Activated CD4-positive, alpha-beta T cell treated with anti-CD3 and anti-CD28 coated beads, Interleukin-2, amount 10 ng/mL, durations not matched to agents 24 days and 14 days (primary cell): ENCODE measurements at regions not wholly inside any gene's neighbourhood (a gene's known extent, or its start where the extent isn't known, plus 50 kb on each side); places are given as distances from the start of the nearest gene placed in this dataset.

Source experiments
- DNase-seq: peaks from one replicate; pipeline ENCODE4 v3.0.0; 2022
- H3K27ac Mint-ChIP-seq: one replicate; pipeline ENCODE4 v1.8.0; 2022; ENCODE audit warnings: mild to moderate bottlenecking, mixed read lengths
- H3K27me3 Mint-ChIP-seq: one replicate; pipeline ENCODE4 v1.8.0; 2022; ENCODE audit warnings: mixed read lengths
- H3K36me3 Mint-ChIP-seq: one replicate; pipeline ENCODE4 v1.8.0; 2022; ENCODE audit warnings: low read depth, mild to moderate bottlenecking, mixed read lengths
- H3K4me1 Mint-ChIP-seq: one replicate; pipeline ENCODE4 v1.8.0; 2021; ENCODE audit warnings: mixed read lengths
- H3K4me3 Mint-ChIP-seq: one replicate; pipeline ENCODE4 v1.8.0; 2022; ENCODE audit warnings: mild to moderate bottlenecking, moderate library complexity, mixed read lengths
- H3K9me3 Mint-ChIP-seq: one replicate; pipeline ENCODE4 v1.8.0; 2021; ENCODE audit warnings: mixed read lengths
- intact Hi-C: fragments of 100-400 bp; cut with micrococcal nuclease; formaldehyde crosslinking; loops from one replicate; pipeline ENCODE4 v1.15.1; 2023

DNA sequence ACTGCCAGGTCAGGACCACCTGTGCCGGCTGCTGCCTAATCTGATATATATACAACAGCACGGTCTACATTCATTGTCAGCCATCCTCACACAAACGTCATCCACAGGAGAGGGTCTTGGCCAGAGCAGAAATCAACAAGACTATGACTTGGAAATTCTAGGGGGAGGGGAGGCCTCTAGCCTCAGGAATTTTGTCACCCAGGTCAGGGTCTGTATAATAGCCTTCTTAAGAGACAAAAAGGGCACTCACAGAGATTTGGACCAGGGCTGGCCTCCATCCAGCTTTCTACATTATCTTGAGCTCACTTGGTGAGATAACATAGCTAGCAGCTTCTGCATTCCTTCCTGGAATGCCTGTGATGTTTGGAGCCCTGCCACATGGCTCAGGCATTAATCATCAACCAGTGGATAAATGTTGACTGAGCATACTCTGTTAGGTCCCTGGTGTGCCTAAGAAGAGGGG is 50.4 kb upstream of the CTIF start:
- DNase-seq = no peak
- H3K4me3 Mint-ChIP-seq = no peak overlapping the region
- intact Hi-C loops = no loop called here
- H3K9me3 Mint-ChIP-seq = no peaks in the 10 kb centered on the region
- H3K27me3 Mint-ChIP-seq = peaks cover 15% of the 10 kb centered on the region
- H3K4me1 Mint-ChIP-seq = no peaks in the 10 kb centered on the region
- H3K36me3 Mint-ChIP-seq = no peaks in the 10 kb centered on the region
- H3K27ac Mint-ChIP-seq = no peak overlapping the region

DNA sequence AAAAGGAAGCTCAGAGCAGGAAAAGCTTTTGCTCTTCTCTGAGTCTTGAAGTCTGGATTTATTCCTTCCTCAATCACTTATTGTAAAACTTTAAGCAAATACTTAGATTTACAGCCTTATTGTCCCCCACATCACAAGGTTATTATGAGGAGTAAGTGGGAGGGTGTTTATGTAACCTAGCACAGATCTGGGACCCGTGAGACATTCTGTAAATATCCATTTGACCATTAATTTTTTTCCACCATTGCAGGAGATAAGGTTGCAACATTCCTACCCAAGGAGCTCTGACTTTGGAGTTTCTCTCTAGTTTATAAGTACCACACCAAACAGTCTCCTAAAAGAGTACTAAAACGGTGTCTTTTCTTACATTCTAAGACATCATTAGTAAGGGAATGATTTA is 52.1 kb upstream of the CTIF start:
- intact Hi-C loops = no loop called here
- Mint-ChIP-seq H3K36me3 (no peaks in the 10 kb centered on the region), H3K27me3 (peaks cover 16% of the 10 kb centered on the region), H3K27ac (no peak overlapping the region), H3K4me1 (no peaks in the 10 kb centered on the region), H3K9me3 (no peaks in the 10 kb centered on the region), H3K4me3 (no peak overlapping the region)
- no peak for DNase-seq

- no peak overlapping the region for H3K4me3 Mint-ChIP-seq
- no peak overlapping the region for H3K27ac Mint-ChIP-seq
- H3K4me1 Mint-ChIP-seq = no peaks in the 10 kb centered on the region
- H3K36me3 Mint-ChIP-seq = no peaks in the 10 kb centered on the region
- peaks cover 20% of the 10 kb centered on the region for H3K27me3 Mint-ChIP-seq
- DNase-seq = no peak
- intact Hi-C loops = no loop called here
- H3K9me3 Mint-ChIP-seq = no peaks in the 10 kb centered on the region
Measured at GRCh38 chr18:48485828-48486405, 52.9 kb upstream of the CTIF start.

DNA sequence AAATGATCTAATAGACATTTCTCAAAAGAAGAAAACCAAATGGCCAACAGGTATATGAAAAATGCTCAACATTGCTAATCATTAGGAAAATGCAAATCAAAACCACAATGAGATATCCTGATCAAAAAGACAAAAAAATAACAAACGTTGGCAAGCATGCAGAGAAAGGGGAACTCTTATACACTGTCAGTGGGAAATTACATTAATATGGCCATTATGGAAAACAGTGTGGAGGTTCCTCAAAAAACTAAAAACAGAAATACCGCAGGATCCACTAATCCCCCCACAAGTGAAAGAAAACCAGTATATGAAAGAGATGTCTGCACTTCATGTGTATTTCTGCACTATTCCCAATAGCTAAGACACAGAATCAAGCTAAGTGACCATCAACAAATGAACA is 57.7 kb upstream of the CTIF start:
- H3K27ac Mint-ChIP-seq = no peak overlapping the region
- H3K9me3 Mint-ChIP-seq = no peaks in the 10 kb centered on the region
- H3K4me3 Mint-ChIP-seq = no peak overlapping the region
- peaks cover 37% of the 10 kb centered on the region for H3K27me3 Mint-ChIP-seq
- no peaks in the 10 kb centered on the region for H3K36me3 Mint-ChIP-seq
- intact Hi-C loops = no loop called here
- DNase-seq = no peak
- H3K4me1 Mint-ChIP-seq = no peaks in the 10 kb centered on the region

- no peak overlapping the region for H3K27ac Mint-ChIP-seq
- H3K27me3 Mint-ChIP-seq = peaks cover 42% of the 10 kb centered on the region
- H3K36me3 Mint-ChIP-seq = no peaks in the 10 kb centered on the region
- no peaks in the 10 kb centered on the region for H3K9me3 Mint-ChIP-seq
- no peaks in the 10 kb centered on the region for H3K4me1 Mint-ChIP-seq
- no peak for DNase-seq
- H3K4me3 Mint-ChIP-seq = no peak overlapping the region
- intact Hi-C loops = no loop called here
Measured at GRCh38 chr18:48479531-48479930, 59.3 kb upstream of the CTIF start.

DNA sequence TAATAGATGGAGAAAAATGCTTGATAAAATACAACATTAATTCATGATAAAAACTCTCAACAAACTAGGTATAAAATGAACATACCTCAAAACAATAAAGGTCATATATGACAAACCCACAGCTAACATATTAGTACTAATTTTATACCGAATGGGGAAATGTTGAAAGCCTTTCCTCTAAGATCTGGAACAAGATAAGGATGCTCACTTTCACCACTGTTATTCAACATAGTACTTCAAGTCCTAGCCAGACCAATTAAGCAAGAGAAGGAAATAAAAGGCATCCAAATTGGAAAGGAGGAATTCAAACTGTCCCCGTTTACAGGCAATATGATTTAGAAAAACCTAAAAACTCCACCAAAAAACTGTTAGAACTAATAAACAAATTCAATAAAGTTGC is 61.5 kb upstream of the CTIF start:
- Mint-ChIP-seq H3K27me3 (peaks cover 43% of the 10 kb centered on the region), H3K36me3 (no peaks in the 10 kb centered on the region), H3K9me3 (no peaks in the 10 kb centered on the region), H3K27ac (no peak overlapping the region), H3K4me3 (no peak overlapping the region), H3K4me1 (no peaks in the 10 kb centered on the region)
- DNase-seq = no peak
- intact Hi-C loops = no loop called here

- no peak for DNase-seq
- no peaks in the 10 kb centered on the region for H3K4me1 Mint-ChIP-seq
- H3K27me3 Mint-ChIP-seq = peaks cover 45% of the 10 kb centered on the region
Measured at GRCh38 chr18:48476550-48476917, 62.3 kb upstream of the CTIF start.

DNA sequence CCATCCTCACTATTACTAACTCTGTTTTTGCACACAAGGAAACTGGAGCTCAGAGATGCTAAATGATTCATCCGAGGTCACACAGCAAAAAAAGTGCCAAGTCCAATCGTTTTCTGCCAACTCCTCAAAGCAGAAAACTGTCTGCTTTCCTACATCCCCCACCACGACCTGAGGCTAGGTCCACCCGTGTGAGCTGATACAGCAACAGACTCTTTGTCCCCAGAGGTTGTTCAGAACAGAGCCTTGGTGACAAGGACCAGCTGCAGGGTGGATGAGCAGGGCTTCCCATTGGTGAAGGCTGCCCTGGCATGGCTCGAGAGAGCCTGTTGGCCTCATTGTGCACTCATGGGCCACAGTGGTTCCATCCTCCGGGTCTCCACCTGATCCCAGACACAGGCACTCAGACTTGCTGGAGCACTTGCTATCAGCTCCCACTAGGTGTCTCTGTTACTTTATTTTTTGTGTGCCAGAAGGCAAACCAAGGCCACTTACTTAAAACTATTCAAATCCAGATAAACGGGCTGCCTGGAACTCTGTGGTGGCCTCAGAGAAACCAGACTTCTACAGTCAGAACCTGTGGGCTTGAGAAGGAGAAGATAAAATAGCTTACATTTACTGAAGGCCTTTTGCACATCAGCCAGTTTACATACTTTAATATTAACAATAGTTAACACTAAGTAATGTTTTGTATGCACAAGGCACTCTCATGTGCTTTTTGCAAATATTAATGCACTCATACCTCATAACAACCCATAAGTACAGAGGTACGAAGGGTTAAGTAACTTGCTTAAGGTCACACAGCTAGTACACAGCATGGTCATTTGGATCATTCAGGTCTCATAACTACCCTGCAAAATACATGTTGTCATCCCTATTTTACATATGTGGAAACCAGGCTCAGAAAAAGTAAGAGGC is 62.9 kb upstream of the CTIF start:
- Mint-ChIP-seq H3K27ac (no peak overlapping the region), H3K27me3 (peaks cover 39% of the 10 kb centered on the region), H3K4me1 (no peaks in the 10 kb centered on the region), H3K36me3 (no peaks in the 10 kb centered on the region), H3K4me3 (no peak overlapping the region), H3K9me3 (no peaks in the 10 kb centered on the region)
- intact Hi-C loops = loop anchor here (1.0 kb wide), 1 partner anchor 188 kb away; no protein-coding TSS in a partner anchor
- peak; percentile 79 for DNase-seq

More at GRCh38 chr18:48476550-48476917, 62.3 kb upstream of the CTIF start:
- Mint-ChIP-seq H3K4me3 (no peak overlapping the region), H3K9me3 (no peaks in the 10 kb centered on the region), H3K36me3 (no peaks in the 10 kb centered on the region), H3K27ac (no peak overlapping the region)
- intact Hi-C loops = loop anchor here (1.0 kb wide), 1 partner anchor 188 kb away; no protein-coding TSS in a partner anchor

GRCh38 chr18:48473816-48474215 is 64.6 kb upstream of the ZBTB7C start:
- Mint-ChIP-seq H3K27me3 (peaks cover 34% of the 10 kb centered on the region), H3K36me3 (no peaks in the 10 kb centered on the region), H3K4me1 (peaks cover 3% of the 10 kb centered on the region), H3K9me3 (no peaks in the 10 kb centered on the region), H3K27ac (no peak overlapping the region), H3K4me3 (no peak overlapping the region)
- intact Hi-C loops = no loop called here
- no peak for DNase-seq

DNA sequence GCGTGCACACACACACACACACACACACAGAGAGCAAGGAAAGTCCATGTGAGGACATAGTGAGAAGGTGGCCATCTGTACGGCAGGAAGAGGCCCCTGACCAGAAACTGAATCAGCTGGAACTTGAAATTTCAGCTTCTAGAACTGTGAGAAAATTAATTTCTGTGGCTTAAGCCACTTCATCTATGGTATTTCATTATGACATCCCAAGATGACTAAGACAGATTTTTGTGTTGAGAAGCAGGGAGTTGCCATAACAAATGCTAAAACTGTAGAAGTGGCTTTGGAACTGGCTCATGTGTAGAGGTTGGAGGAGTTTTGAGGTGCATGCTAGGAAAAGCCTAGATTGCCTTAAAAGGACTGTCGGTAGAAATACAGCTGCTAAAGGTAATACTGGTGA is 63.4 kb upstream of the ZBTB7C start:
- intact Hi-C loops = no loop called here
- peaks cover 3% of the 10 kb centered on the region for H3K4me1 Mint-ChIP-seq
- no peak overlapping the region for H3K4me3 Mint-ChIP-seq
- H3K9me3 Mint-ChIP-seq = no peaks in the 10 kb centered on the region
- no peak for DNase-seq
- H3K27me3 Mint-ChIP-seq = peaks cover 37% of the 10 kb centered on the region
- H3K27ac Mint-ChIP-seq = no peak overlapping the region
- no peaks in the 10 kb centered on the region for H3K36me3 Mint-ChIP-seq

DNA sequence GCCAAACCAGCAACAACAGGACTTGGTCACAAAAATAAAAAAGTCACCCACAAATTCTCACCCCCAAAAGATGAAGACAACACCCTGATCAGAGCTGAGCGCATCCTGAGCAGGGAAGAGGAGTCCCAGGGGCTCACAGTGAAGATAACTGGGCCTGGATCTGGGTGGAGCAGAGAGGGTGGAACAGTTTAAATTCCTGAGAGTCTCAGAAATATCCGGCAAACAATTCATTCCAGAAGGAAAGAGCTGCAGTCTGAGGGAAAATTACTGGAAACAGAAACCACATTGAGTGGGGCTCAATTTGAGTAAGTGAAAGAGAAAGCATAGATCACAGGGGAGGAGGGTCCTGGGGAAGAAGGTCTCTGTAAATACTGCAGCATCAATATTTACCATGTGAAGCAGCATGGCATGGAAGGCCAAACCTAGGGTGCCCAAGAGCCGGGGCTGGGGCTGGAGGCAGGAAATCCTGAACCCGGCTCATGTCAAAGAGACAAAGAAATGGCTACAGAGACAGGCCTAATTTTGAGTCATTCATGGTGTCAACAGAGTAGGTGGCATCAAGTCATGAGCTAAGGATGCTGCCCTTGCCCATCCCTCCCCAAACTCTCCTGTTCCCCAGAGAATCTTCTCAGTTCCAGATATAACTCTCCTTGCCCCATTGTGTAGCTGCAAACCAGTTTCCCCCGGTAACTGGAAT is 61.4 kb upstream of the ZBTB7C start:
- Mint-ChIP-seq H3K9me3 (no peaks in the 10 kb centered on the region), H3K4me1 (peaks cover 3% of the 10 kb centered on the region), H3K4me3 (no peak overlapping the region), H3K27me3 (peaks cover 27% of the 10 kb centered on the region), H3K36me3 (no peaks in the 10 kb centered on the region), H3K27ac (no peak overlapping the region)
- no peak for DNase-seq
- intact Hi-C loops = no loop called here

DNA sequence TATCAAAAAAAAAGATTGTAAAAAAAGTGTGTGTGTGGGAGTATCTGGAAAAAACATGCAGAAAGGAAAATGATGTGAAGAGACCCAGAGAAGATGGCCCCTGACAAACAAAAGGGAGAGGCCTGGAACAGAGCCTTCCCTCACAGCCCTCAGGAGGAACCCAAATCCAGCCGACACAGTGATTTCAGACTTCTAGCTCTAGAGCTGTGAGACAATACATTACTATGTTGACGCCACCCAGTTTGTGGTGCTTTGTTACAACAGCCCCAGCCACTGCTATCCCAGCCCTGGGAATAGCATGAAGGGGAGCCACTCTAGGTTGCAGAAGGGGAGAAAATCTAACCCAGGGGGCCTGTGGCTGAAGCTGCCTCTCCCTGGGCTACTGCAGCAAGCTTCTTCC is 59.0 kb upstream of the ZBTB7C start:
- DNase-seq = no peak
- peaks cover 3% of the 10 kb centered on the region for H3K4me1 Mint-ChIP-seq
- H3K27ac Mint-ChIP-seq = no peak overlapping the region
- no peaks in the 10 kb centered on the region for H3K36me3 Mint-ChIP-seq
- no peak overlapping the region for H3K4me3 Mint-ChIP-seq
- no peaks in the 10 kb centered on the region for H3K9me3 Mint-ChIP-seq
- peaks cover 34% of the 10 kb centered on the region for H3K27me3 Mint-ChIP-seq
- intact Hi-C loops = no loop called here

- intact Hi-C loops = no loop called here
- no peak for DNase-seq
- Mint-ChIP-seq H3K4me1 (peaks cover 3% of the 10 kb centered on the region), H3K27ac (no peak overlapping the region), H3K36me3 (no peaks in the 10 kb centered on the region), H3K4me3 (no peak overlapping the region), H3K27me3 (peaks cover 39% of the 10 kb centered on the region), H3K9me3 (no peaks in the 10 kb centered on the region)
Measured at GRCh38 chr18:48467231-48467630, 58.0 kb upstream of the ZBTB7C start.

- Mint-ChIP-seq H3K36me3 (no peaks in the 10 kb centered on the region), H3K4me1 (no peaks in the 10 kb centered on the region), H3K9me3 (no peaks in the 10 kb centered on the region), H3K27me3 (peaks cover 52% of the 10 kb centered on the region), H3K4me3 (no peak overlapping the region), H3K27ac (no peak overlapping the region)
- intact Hi-C loops = no loop called here
- DNase-seq = no peak
Measured at GRCh38 chr18:48462510-48462909, 53.3 kb upstream of the ZBTB7C start.
